Posterior cingulate gyrus (tissue), 11 donors: ENCODE measurements at regions not wholly inside any gene's neighbourhood (a gene's known extent, or its start where the extent isn't known, plus 50 kb on each side); places are given as distances from the start of the nearest gene placed in this dataset.
"Not testable (repeated sequence)": the region's sequence is repeated elsewhere in the genome, so short reads cannot be mapped to it uniquely, and the experiment has no call there.

Experiments used
- DNase-seq, 10 donors: peaks; one replicate each; pipeline versions ENCODE4 v3.0.0 to v3.0.0-alpha.2; 2020 to 2021; ENCODE audit warnings: mixed read lengths in 3 of 10
- intact Hi-C: fragments of 100-400 bp; cut with DNase I; formaldehyde crosslinking; loops from one replicate; pipeline ENCODE4 v1.15.1; 2023

GRCh38 chr22:12638319-12638718 is 2889.7 kb upstream of the OR11H1 start:
- peak in 1 of 10 donors; percentile 58 for DNase-seq
- intact Hi-C loops = not testable (repeated sequence)
